Ascending aorta (tissue), 2 donors: ENCODE measurements at regions not wholly inside any gene's neighbourhood (a gene's known extent, or its start where the extent isn't known, plus 50 kb on each side); places are given as distances from the start of the nearest gene placed in this dataset.

Experiments
- DNase-seq, 2 donors: peaks; one replicate each; pipeline ENCODE4 v3.0.0-alpha.2; 2019; ENCODE audit warnings: low spot score in 2 of 2
- H3K27ac ChIP-seq, 2 donors: fragments of 200-600 bp; sonication (generic); one replicate each; pipeline ENCODE4 v1.5.1; 2016 to 2017; ENCODE audit warnings: mild to moderate bottlenecking in 1 of 2
- H3K27me3 ChIP-seq: fragments of 200-600 bp; sonication (generic); one replicate; pipeline ENCODE4 v1.5.1; 2017
- H3K36me3 ChIP-seq, 2 donors: fragments of 200-600 bp; sonication (generic); one replicate each; pipeline ENCODE4 v1.5.1; 2016
- H3K4me1 ChIP-seq, 2 donors: fragments of 200-600 bp; sonication (generic); one replicate each; pipeline ENCODE4 v1.5.1; 2016 to 2017; ENCODE audit warnings: mild to moderate bottlenecking in 1 of 2
- H3K4me3 ChIP-seq, 2 donors: fragments of 200-600 bp; sonication (generic); one replicate each; pipeline ENCODE4 v1.5.1; 2016 to 2017; ENCODE audit warnings: mild to moderate bottlenecking in 1 of 2
- H3K9me3 ChIP-seq, 2 donors: fragments of 200-600 bp; sonication (generic); one replicate each; pipeline ENCODE4 v1.5.1; 2016
- intact Hi-C: fragments of 100-400 bp; cut with DNase I; formaldehyde crosslinking; loops from one replicate; pipeline ENCODE4 v1.15.1; 2023
- TF ChIP-seq, protein P1 (sequence below), 3 experiments: fragments of 200-600 bp in 2 of 3; fragments of 450-650 bp in 1 of 3; sonication (generic) in 2 of 3; IDR thresholded peaks; one replicate each; pipeline ENCODE4 v1.5.1; 2016 to 2019; ENCODE audit warnings: antibody characterized with exemption in 3 of 3, mild to moderate bottlenecking in 1 of 3, moderate library complexity in 1 of 3

DNA sequence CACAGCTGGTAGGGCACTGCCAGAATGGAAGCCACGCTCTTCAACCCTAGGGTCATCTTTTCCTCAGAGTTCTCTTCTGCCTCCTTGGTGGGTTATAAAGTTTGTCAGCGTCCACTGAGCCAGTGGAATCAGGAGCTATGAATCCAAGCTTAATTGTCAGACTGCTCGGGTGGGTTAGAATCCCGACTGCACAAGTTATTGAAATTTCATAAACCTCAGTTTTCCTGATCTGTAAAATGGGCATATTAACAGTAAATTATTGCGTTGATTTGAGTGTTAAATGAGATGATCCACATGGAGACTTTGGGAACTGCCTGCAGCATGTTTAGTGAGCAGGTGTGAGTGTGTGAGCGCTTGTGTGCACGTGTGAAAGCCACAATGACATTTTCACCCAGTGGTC lies 400.5 kb upstream of the CDH11 start:
- no peak for DNase-seq

DNA sequence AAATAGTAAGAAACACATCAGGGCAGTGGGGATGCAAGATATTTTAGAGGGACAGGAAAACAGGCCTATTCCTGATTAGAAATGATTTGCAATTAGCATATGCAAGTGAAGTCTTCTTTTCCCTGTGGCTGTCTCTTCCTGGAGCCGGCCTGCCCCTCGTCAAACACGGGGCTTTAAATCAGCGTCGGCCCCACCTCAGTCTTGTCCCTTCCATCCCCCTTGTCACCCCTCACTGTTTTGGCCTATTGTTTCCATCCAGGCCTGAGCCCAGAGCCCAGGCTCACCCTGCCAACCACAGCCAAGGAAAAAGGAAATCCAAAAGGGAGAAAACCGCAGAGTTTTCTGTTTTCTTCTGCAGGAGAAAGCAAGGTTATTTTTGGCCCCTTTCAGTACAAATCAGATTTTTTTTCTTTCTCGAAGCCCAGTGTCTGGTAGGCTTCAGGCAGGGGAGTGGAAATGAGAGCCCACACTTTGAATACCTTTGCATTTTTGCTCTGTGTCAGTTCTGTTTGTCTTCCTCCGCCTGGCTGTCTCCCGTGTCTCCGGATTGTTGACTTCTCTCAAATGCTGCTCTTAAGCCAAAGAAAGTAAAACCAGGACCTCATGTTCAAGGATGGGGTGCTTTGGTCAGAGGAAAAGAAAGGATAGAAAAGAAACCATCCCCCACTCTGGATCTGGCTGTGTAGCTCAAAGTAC lies 399.9 kb upstream of the CDH11 start:
- Histone ChIP-seq H3K9me3 (no peaks in the 10 kb centered on the region), H3K4me1 (peaks cover 10 to 24% of the 10 kb centered on the region in 2 donors), H3K27me3 (no peaks in the 10 kb centered on the region), H3K27ac (peak overlapping the region; percentile 52 to 75), H3K4me3 (peak overlapping the region in 1 of 2 donors; percentile 5), H3K36me3 (no peaks in the 10 kb centered on the region)
- TF ChIP-seq, protein P1, sequence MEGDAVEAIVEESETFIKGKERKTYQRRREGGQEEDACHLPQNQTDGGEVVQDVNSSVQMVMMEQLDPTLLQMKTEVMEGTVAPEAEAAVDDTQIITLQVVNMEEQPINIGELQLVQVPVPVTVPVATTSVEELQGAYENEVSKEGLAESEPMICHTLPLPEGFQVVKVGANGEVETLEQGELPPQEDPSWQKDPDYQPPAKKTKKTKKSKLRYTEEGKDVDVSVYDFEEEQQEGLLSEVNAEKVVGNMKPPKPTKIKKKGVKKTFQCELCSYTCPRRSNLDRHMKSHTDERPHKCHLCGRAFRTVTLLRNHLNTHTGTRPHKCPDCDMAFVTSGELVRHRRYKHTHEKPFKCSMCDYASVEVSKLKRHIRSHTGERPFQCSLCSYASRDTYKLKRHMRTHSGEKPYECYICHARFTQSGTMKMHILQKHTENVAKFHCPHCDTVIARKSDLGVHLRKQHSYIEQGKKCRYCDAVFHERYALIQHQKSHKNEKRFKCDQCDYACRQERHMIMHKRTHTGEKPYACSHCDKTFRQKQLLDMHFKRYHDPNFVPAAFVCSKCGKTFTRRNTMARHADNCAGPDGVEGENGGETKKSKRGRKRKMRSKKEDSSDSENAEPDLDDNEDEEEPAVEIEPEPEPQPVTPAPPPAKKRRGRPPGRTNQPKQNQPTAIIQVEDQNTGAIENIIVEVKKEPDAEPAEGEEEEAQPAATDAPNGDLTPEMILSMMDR (IDR thresholded peaks at IDR 0.05) = no peak
- DNase-seq = no peak
- intact Hi-C loops = no loop called here

More for the DNA sequence above, 400.5 kb upstream of the CDH11 start:
- no peaks in the 10 kb centered on the region for H3K36me3 ChIP-seq
- H3K9me3 ChIP-seq = no peaks in the 10 kb centered on the region
- intact Hi-C loops = no loop called here
- no peaks in the 10 kb centered on the region for H3K27me3 ChIP-seq
- H3K27ac ChIP-seq = peak overlapping the region; percentile 52 to 75
- H3K4me1 ChIP-seq = peaks cover 10 to 24% of the 10 kb centered on the region in 2 donors
- TF ChIP-seq, protein P1 (IDR thresholded peaks at IDR 0.05) = no peak
- H3K4me3 ChIP-seq = no peak overlapping the region

GRCh38 chr16:65519402-65519801 lies 397.5 kb upstream of the CDH11 start:
- Histone ChIP-seq H3K27ac (no peak overlapping the region), H3K4me1 (peaks cover 7 to 24% of the 10 kb centered on the region in 2 donors), H3K36me3 (no peaks in the 10 kb centered on the region), H3K4me3 (no peak overlapping the region), H3K27me3 (no peaks in the 10 kb centered on the region), H3K9me3 (no peaks in the 10 kb centered on the region)
- intact Hi-C loops = no loop called here
- TF ChIP-seq, protein P1 (IDR thresholded peaks at IDR 0.05) = no peak
- DNase-seq = no peak

DNA sequence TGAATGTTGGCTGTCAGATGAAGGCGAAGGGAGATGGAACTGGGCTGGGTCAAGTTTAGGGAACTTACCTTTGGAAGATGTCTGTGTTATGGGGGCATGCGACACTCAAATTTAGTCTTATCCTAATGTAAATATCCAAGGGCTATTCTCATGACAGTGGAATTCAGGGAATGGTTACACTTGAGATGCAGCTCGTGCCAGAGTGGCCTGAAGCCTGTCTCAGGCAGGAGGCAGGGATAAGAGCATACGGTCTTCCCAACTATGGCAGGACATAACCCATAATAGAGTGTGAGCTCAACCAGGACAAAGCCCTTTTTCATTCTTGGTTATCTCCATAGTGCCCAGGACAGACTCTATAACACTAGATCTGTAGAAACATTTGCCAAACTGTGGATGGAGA lies 393.3 kb upstream of the CDH11 start:
- TF ChIP-seq, protein P1 (IDR thresholded peaks at IDR 0.05) = no peak
- intact Hi-C loops = no loop called here
- H3K27ac ChIP-seq = no peak overlapping the region

GRCh38 chr16:65510850-65511249 lies 389.0 kb upstream of the CDH11 start:
- Histone ChIP-seq H3K27me3 (no peaks in the 10 kb centered on the region), H3K27ac (no peak overlapping the region), H3K9me3 (no peaks in the 10 kb centered on the region), H3K36me3 (no peaks in the 10 kb centered on the region), H3K4me3 (no peak overlapping the region), H3K4me1 (peaks cover 0 to 2% of the 10 kb centered on the region in 2 donors)
- no peak for DNase-seq
- TF ChIP-seq, protein P1 (IDR thresholded peaks at IDR 0.05) = no peak
- intact Hi-C loops = no loop called here

More for the DNA sequence above, 393.3 kb upstream of the CDH11 start:
- DNase-seq = no peak
- Histone ChIP-seq H3K4me3 (no peak overlapping the region), H3K4me1 (peaks cover 5 to 7% of the 10 kb centered on the region in 2 donors), H3K27me3 (no peaks in the 10 kb centered on the region), H3K36me3 (no peaks in the 10 kb centered on the region), H3K9me3 (no peaks in the 10 kb centered on the region)
